ENCODE measurements at regions not wholly inside any gene's neighbourhood (a gene's known extent, or its start where the extent isn't known, plus 50 kb on each side); places are given as distances from the start of the nearest gene placed in this dataset.

DNA sequence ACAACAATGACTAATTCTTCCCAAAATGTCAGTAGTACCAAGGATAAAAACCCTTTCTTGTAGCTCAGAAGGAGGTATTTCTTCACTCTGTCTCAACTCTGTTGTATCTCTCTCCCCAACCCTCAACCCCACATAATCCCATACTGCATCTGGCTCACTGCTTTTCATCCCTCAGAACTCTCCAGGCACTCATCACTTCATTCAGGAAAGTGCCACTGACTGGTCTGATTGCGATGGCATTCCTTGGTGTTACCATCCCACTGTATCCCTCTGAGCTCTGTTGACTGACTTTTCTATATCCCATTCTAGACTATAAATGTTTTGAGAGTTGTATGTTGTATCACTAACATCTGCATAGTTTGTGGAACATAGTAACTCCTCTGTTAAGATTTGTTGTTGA, 483.5 kb upstream of the ADGRL2 start:
- no peak for TF ChIP-seq HNF4G (IDR thresholded peaks at IDR 0.05)
- TF ChIP-seq, protein P1, sequence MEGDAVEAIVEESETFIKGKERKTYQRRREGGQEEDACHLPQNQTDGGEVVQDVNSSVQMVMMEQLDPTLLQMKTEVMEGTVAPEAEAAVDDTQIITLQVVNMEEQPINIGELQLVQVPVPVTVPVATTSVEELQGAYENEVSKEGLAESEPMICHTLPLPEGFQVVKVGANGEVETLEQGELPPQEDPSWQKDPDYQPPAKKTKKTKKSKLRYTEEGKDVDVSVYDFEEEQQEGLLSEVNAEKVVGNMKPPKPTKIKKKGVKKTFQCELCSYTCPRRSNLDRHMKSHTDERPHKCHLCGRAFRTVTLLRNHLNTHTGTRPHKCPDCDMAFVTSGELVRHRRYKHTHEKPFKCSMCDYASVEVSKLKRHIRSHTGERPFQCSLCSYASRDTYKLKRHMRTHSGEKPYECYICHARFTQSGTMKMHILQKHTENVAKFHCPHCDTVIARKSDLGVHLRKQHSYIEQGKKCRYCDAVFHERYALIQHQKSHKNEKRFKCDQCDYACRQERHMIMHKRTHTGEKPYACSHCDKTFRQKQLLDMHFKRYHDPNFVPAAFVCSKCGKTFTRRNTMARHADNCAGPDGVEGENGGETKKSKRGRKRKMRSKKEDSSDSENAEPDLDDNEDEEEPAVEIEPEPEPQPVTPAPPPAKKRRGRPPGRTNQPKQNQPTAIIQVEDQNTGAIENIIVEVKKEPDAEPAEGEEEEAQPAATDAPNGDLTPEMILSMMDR (IDR thresholded peaks at IDR 0.05; ENCODE audit: low read depth, low read length, missing input control), result no peak
- no peak for TF ChIP-seq EGR1 (IDR thresholded peaks at IDR 0.05; ENCODE audit: low read depth in 2 of 2)
- TF ChIP-seq, protein P2, sequence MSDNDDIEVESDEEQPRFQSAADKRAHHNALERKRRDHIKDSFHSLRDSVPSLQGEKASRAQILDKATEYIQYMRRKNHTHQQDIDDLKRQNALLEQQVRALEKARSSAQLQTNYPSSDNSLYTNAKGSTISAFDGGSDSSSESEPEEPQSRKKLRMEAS (IDR thresholded peaks at IDR 0.05), result no peak
- TF ChIP-seq, protein P3, sequence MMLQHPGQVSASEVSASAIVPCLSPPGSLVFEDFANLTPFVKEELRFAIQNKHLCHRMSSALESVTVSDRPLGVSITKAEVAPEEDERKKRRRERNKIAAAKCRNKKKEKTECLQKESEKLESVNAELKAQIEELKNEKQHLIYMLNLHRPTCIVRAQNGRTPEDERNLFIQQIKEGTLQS (IDR thresholded peaks at IDR 0.05), result no peak
- TF ChIP-seq, protein P4, sequence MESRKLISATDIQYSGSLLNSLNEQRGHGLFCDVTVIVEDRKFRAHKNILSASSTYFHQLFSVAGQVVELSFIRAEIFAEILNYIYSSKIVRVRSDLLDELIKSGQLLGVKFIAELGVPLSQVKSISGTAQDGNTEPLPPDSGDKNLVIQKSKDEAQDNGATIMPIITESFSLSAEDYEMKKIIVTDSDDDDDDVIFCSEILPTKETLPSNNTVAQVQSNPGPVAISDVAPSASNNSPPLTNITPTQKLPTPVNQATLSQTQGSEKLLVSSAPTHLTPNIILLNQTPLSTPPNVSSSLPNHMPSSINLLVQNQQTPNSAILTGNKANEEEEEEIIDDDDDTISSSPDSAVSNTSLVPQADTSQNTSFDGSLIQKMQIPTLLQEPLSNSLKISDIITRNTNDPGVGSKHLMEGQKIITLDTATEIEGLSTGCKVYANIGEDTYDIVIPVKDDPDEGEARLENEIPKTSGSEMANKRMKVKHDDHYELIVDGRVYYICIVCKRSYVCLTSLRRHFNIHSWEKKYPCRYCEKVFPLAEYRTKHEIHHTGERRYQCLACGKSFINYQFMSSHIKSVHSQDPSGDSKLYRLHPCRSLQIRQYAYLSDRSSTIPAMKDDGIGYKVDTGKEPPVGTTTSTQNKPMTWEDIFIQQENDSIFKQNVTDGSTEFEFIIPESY (IDR thresholded peaks at IDR 0.05), result no peak
- TF ChIP-seq SP1 (IDR thresholded peaks at IDR 0.05), result no peak
- no peak for TF ChIP-seq RXRA (IDR thresholded peaks at IDR 0.05)
- no peak for TF ChIP-seq GABPA (IDR thresholded peaks at IDR 0.05 in 1 of 2, conservative IDR thresholded peaks at IDR 0.05 in 1 of 2)
- no peak for TF ChIP-seq JUND (IDR thresholded peaks at IDR 0.05)
- TF ChIP-seq NR2F2 (IDR thresholded peaks at IDR 0.05), result no peak
- no peak for TF ChIP-seq FOXA1 (IDR thresholded peaks at IDR 0.05)
- no peak for TF ChIP-seq YY1 (IDR thresholded peaks at IDR 0.05)
- TF ChIP-seq, protein P5, sequence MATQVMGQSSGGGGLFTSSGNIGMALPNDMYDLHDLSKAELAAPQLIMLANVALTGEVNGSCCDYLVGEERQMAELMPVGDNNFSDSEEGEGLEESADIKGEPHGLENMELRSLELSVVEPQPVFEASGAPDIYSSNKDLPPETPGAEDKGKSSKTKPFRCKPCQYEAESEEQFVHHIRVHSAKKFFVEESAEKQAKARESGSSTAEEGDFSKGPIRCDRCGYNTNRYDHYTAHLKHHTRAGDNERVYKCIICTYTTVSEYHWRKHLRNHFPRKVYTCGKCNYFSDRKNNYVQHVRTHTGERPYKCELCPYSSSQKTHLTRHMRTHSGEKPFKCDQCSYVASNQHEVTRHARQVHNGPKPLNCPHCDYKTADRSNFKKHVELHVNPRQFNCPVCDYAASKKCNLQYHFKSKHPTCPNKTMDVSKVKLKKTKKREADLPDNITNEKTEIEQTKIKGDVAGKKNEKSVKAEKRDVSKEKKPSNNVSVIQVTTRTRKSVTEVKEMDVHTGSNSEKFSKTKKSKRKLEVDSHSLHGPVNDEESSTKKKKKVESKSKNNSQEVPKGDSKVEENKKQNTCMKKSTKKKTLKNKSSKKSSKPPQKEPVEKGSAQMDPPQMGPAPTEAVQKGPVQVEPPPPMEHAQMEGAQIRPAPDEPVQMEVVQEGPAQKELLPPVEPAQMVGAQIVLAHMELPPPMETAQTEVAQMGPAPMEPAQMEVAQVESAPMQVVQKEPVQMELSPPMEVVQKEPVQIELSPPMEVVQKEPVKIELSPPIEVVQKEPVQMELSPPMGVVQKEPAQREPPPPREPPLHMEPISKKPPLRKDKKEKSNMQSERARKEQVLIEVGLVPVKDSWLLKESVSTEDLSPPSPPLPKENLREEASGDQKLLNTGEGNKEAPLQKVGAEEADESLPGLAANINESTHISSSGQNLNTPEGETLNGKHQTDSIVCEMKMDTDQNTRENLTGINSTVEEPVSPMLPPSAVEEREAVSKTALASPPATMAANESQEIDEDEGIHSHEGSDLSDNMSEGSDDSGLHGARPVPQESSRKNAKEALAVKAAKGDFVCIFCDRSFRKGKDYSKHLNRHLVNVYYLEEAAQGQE (IDR thresholded peaks at IDR 0.05), result no peak
- no peak for TF ChIP-seq HNF4A (conservative IDR thresholded peaks at IDR 0.05)
- no peak for TF ChIP-seq FOXA2 (IDR thresholded peaks at IDR 0.05)
- TF ChIP-seq RAD21 (IDR thresholded peaks at IDR 0.05), result no peak
- no peak for TF ChIP-seq TAF1 (conservative IDR thresholded peaks at IDR 0.05)
- peaks cover 0 to 2% (median 0%) of the 10 kb centered on the region in 4 donors for H3K27me3 ChIP-seq (ENCODE audit: control insufficient read depth in 4 of 4, insufficient read depth in 4 of 4, low read length in 3 of 4)
- no peaks in the 10 kb centered on the region for H3K4me1 ChIP-seq (ENCODE audit: control insufficient read depth in 4 of 4, insufficient read depth in 4 of 4, low read length in 3 of 4)
- no peak overlapping the region for H3K4me3 ChIP-seq (ENCODE audit: low read depth in 1 of 3, low read length in 3 of 3)
- no peak for DNase-seq (ENCODE audit: low spot score)
- no peaks in the 10 kb centered on the region for H3K36me3 ChIP-seq (ENCODE audit: control insufficient read depth in 4 of 4, insufficient read depth in 3 of 4, low read depth in 1 of 4, low read length in 3 of 4)
- H3K9me3 ChIP-seq (ENCODE audit: control insufficient read depth in 4 of 4, low read length in 3 of 4), result no peaks in the 10 kb centered on the region
- H3K9ac ChIP-seq (ENCODE audit: low read depth in 1 of 2, low read length in 2 of 2), result no peak overlapping the region
- H3K27ac ChIP-seq (ENCODE audit: low read depth in 1 of 2, low read length in 2 of 2), result no peak overlapping the region
- WGBS, result 86% methylated on average over 1 of the region's 1 CpG

Measured in liver (tissue), 8 donors.